ENCODE measurements at regions not wholly inside any gene's neighbourhood (a gene's known extent, or its start where the extent isn't known, plus 50 kb on each side); places are given as distances from the start of the nearest gene placed in this dataset.

- no peak for DNase-seq
These were observed 219.4 kb downstream of the SOD2 start for GRCh38 chr6:159473475-159474263.

GRCh38 chr6:159470397-159470796, 222.6 kb downstream of the SOD2 start:
- no peak for DNase-seq

GRCh38 chr6:159469443-159469842, 223.6 kb downstream of the SOD2 start:
- no peak for DNase-seq

- DNase-seq: no peak
These were observed 224.0 kb downstream of the SOD2 start for GRCh38 chr6:159468994-159469393.

GRCh38 chr6:159467473-159468041, 225.5 kb downstream of the SOD2 start:
- DNase-seq: no peak

- DNase-seq: no peak
These were observed 226.1 kb downstream of the SOD2 start for GRCh38 chr6:159466926-159467325.

- no peak for DNase-seq
These were observed 228.2 kb downstream of the SOD2 start for GRCh38 chr6:159464816-159465215.

GRCh38 chr6:159463119-159463829, 229.8 kb downstream of the SOD2 start:
- DNase-seq: no peak

GRCh38 chr6:159462431-159462830, 230.6 kb downstream of the SOD2 start:
- no peak for DNase-seq

- DNase-seq: no peak
These were observed 231.0 kb downstream of the SOD2 start for GRCh38 chr6:159461998-159462397.

- no peak for DNase-seq
These were observed 231.8 kb downstream of the SOD2 start for GRCh38 chr6:159461266-159461665.

GRCh38 chr6:159460476-159460875, 232.6 kb downstream of the SOD2 start:
- DNase-seq: no peak

- no peak for DNase-seq
These were observed 236.7 kb downstream of the SOD2 start for GRCh38 chr6:159456349-159456748.

- no peak for DNase-seq
These were observed 237.3 kb downstream of the SOD2 start for GRCh38 chr6:159455700-159456274.

GRCh38 chr6:159450815-159451465, 242.1 kb downstream of the SOD2 start:
- no peak for DNase-seq

GRCh38 chr6:159446340-159446739, 246.7 kb downstream of the SOD2 start:
- DNase-seq: no peak

GRCh38 chr6:159445351-159445750, 247.7 kb downstream of the SOD2 start:
- DNase-seq: no peak

- DNase-seq: no peak
These were observed 248.8 kb downstream of the SOD2 start for GRCh38 chr6:159444056-159444760.

GRCh38 chr6:159443417-159443920, 249.6 kb downstream of the SOD2 start:
- no peak for DNase-seq

GRCh38 chr6:159441704-159441981, 251.4 kb downstream of the SOD2 start:
- no peak for DNase-seq

GRCh38 chr6:159440911-159441703, 251.9 kb downstream of the SOD2 start:
- DNase-seq: no peak

GRCh38 chr6:159440349-159440748, 252.7 kb downstream of the SOD2 start:
- no peak for DNase-seq
